GM08714 (cell line): ENCODE measurements at regions not wholly inside any gene's neighbourhood (a gene's known extent, or its start where the extent isn't known, plus 50 kb on each side); places are given as distances from the start of the nearest gene placed in this dataset.

Experiments
- H3K4me3 ChIP-seq: fragments of 200-500 bp; sonication (Bioruptor generic); 2 replicates; pipeline ENCODE4 v1.5.1; 2014; ENCODE audit warnings: mild to moderate bottlenecking, low read length, inconsistent platforms
- ZNF274 ChIP-seq: IDR thresholded peaks from 2 replicates; pipeline ENCODE4 v1.6.1; 2012; ENCODE audit warnings: mild to moderate bottlenecking, low read depth, low read length

GRCh38 chr3:44066806-44067205 lies 174.9 kb upstream of the TOPAZ1 start:
- TF ChIP-seq ZNF274 = no peak
- no peak overlapping the region for H3K4me3 ChIP-seq

- H3K4me3 ChIP-seq = no peak overlapping the region
- TF ChIP-seq ZNF274 = no peak
These were observed 174.3 kb upstream of the TOPAZ1 start for GRCh38 chr3:44067431-44067830.

- no peak overlapping the region for H3K4me3 ChIP-seq
- no peak for TF ChIP-seq ZNF274
These were observed 172.9 kb upstream of the TOPAZ1 start for GRCh38 chr3:44068753-44069152.

- TF ChIP-seq ZNF274 = no peak
- H3K4me3 ChIP-seq = no peak overlapping the region
These were observed 172.4 kb upstream of the TOPAZ1 start for GRCh38 chr3:44069276-44069675.

- TF ChIP-seq ZNF274 = no peak
- no peak overlapping the region for H3K4me3 ChIP-seq
These were observed 170.7 kb upstream of the TOPAZ1 start for GRCh38 chr3:44070841-44071546.

GRCh38 chr3:44072601-44073540 lies 168.8 kb upstream of the TOPAZ1 start:
- TF ChIP-seq ZNF274 = no peak
- no peak overlapping the region for H3K4me3 ChIP-seq

GRCh38 chr3:44074181-44074580 lies 167.5 kb upstream of the TOPAZ1 start:
- TF ChIP-seq ZNF274 = no peak
- no peak overlapping the region for H3K4me3 ChIP-seq

GRCh38 chr3:44076221-44076829 lies 165.4 kb upstream of the TOPAZ1 start:
- TF ChIP-seq ZNF274 = no peak
- H3K4me3 ChIP-seq = no peak overlapping the region

GRCh38 chr3:44077267-44077666 lies 164.4 kb upstream of the TOPAZ1 start:
- no peak for TF ChIP-seq ZNF274
- H3K4me3 ChIP-seq = no peak overlapping the region

- no peak for TF ChIP-seq ZNF274
- no peak overlapping the region for H3K4me3 ChIP-seq
These were observed 162.8 kb upstream of the TOPAZ1 start for GRCh38 chr3:44078863-44079262.

GRCh38 chr3:44079916-44080315 lies 161.8 kb upstream of the TOPAZ1 start:
- H3K4me3 ChIP-seq = no peak overlapping the region
- no peak for TF ChIP-seq ZNF274

GRCh38 chr3:44080474-44081072 lies 161.1 kb upstream of the TOPAZ1 start:
- TF ChIP-seq ZNF274 = no peak
- H3K4me3 ChIP-seq = no peak overlapping the region

GRCh38 chr3:44090036-44090435 lies 151.7 kb upstream of the TOPAZ1 start:
- H3K4me3 ChIP-seq = no peak overlapping the region
- no peak for TF ChIP-seq ZNF274

- no peak for TF ChIP-seq ZNF274
- H3K4me3 ChIP-seq = no peak overlapping the region
These were observed 149.2 kb upstream of the TOPAZ1 start for GRCh38 chr3:44092497-44092896.

- no peak for TF ChIP-seq ZNF274
- H3K4me3 ChIP-seq = no peak overlapping the region
These were observed 148.2 kb upstream of the TOPAZ1 start for GRCh38 chr3:44093531-44093930.
